Type B pancreatic cell (in vitro differentiated cells): ENCODE measurements at regions not wholly inside any gene's neighbourhood (a gene's known extent, or its start where the extent isn't known, plus 50 kb on each side); places are given as distances from the start of the nearest gene placed in this dataset.

ENCODE experiments used
- DNase-seq: peaks from one replicate; pipeline ENCODE4 v3.0.0; 2021; ENCODE audit warnings: mixed read lengths; ENCODE audit not compliant: unreplicated experiment; ENCODE audit errors: extremely low spot score
- H3K27ac Mint-ChIP-seq: 2 replicates; pipeline ENCODE4 v1.8.0; 2021; ENCODE audit warnings: mild to moderate bottlenecking, mixed read lengths
- H3K27me3 Mint-ChIP-seq: 2 replicates; pipeline ENCODE4 v1.8.0; 2021; ENCODE audit warnings: mixed read lengths
- H3K36me3 Mint-ChIP-seq: 2 replicates; pipeline ENCODE4 v1.8.0; 2021; ENCODE audit warnings: mixed read lengths
- H3K4me1 Mint-ChIP-seq: one replicate; pipeline ENCODE4 v1.8.0; 2021; ENCODE audit warnings: mixed read lengths; ENCODE audit not compliant: unreplicated experiment
- H3K4me3 Mint-ChIP-seq: 2 replicates; pipeline ENCODE4 v1.8.0; 2021; ENCODE audit warnings: mild to moderate bottlenecking, mixed read lengths
- H3K9me3 Mint-ChIP-seq: 2 replicates; pipeline ENCODE4 v1.8.0; 2021; ENCODE audit warnings: mixed read lengths
- CTCF ChIP-seq: fragments of 200-600 bp; sonication (generic); conservative IDR thresholded peaks from 2 replicates; pipeline ENCODE4 v1.5.0; 2021; ENCODE audit warnings: antibody characterized with exemption, mild to moderate bottlenecking

GRCh38 chr18:47574966-47575365, 323.5 kb upstream of the SKOR2 start:
- H3K9me3 Mint-ChIP-seq: no peaks in the 10 kb centered on the region
- no peak overlapping the region for H3K4me3 Mint-ChIP-seq
- no peak for TF ChIP-seq CTCF
- H3K4me1 Mint-ChIP-seq: peaks cover 5% of the 10 kb centered on the region
- H3K36me3 Mint-ChIP-seq: no peaks in the 10 kb centered on the region
- H3K27ac Mint-ChIP-seq: no peak overlapping the region
- H3K27me3 Mint-ChIP-seq: peaks cover 12% of the 10 kb centered on the region
- DNase-seq: no peak

- H3K36me3 Mint-ChIP-seq: no peaks in the 10 kb centered on the region
- H3K4me3 Mint-ChIP-seq: no peak overlapping the region
- no peak for TF ChIP-seq CTCF
- no peaks in the 10 kb centered on the region for H3K4me1 Mint-ChIP-seq
- DNase-seq: no peak
- peaks cover 23% of the 10 kb centered on the region for H3K27me3 Mint-ChIP-seq
- H3K9me3 Mint-ChIP-seq: no peaks in the 10 kb centered on the region
- no peak overlapping the region for H3K27ac Mint-ChIP-seq
Measured at GRCh38 chr18:47571957-47572356, 320.5 kb upstream of the SKOR2 start.

- Mint-ChIP-seq H3K27ac (no peak overlapping the region), H3K9me3 (no peaks in the 10 kb centered on the region), H3K36me3 (no peaks in the 10 kb centered on the region), H3K4me1 (no peaks in the 10 kb centered on the region), H3K27me3 (peaks cover 36% of the 10 kb centered on the region), H3K4me3 (no peak overlapping the region)
- TF ChIP-seq CTCF: no peak
- DNase-seq: no peak
Measured at GRCh38 chr18:47566809-47567208, 315.3 kb upstream of the SKOR2 start.

- peaks cover 6% of the 10 kb centered on the region for H3K4me1 Mint-ChIP-seq
- no peaks in the 10 kb centered on the region for H3K9me3 Mint-ChIP-seq
- H3K36me3 Mint-ChIP-seq: no peaks in the 10 kb centered on the region
- TF ChIP-seq CTCF: no peak
- H3K27me3 Mint-ChIP-seq: peaks cover 54% of the 10 kb centered on the region
- H3K27ac Mint-ChIP-seq: no peak overlapping the region
- DNase-seq: no peak
- H3K4me3 Mint-ChIP-seq: no peak overlapping the region
Measured at GRCh38 chr18:47560723-47561715, 309.6 kb upstream of the SKOR2 start.

- no peaks in the 10 kb centered on the region for H3K36me3 Mint-ChIP-seq
- no peak for TF ChIP-seq CTCF
- no peak overlapping the region for H3K4me3 Mint-ChIP-seq
- H3K27ac Mint-ChIP-seq: no peak overlapping the region
- no peaks in the 10 kb centered on the region for H3K9me3 Mint-ChIP-seq
- peaks cover 6% of the 10 kb centered on the region for H3K4me1 Mint-ChIP-seq
- peaks cover 45% of the 10 kb centered on the region for H3K27me3 Mint-ChIP-seq
- no peak for DNase-seq
Measured at GRCh38 chr18:47558110-47558750, 306.8 kb upstream of the SKOR2 start.
